ENCODE measurements at regions not wholly inside any gene's neighbourhood (a gene's known extent, or its start where the extent isn't known, plus 50 kb on each side); places are given as distances from the start of the nearest gene placed in this dataset.

GRCh38 chr2:15881120-15881433 lies 59.3 kb upstream of the MYCN start:
- no peak for DNase-seq
- in situ Hi-C loops (cut with MboI; ENCODE audit: low pct_unique_long_range_greater_than_20kb, low sequenced_read_pairs): no loop called here

- DNase-seq: no peak
- in situ Hi-C loops (cut with MboI; ENCODE audit: low pct_unique_long_range_greater_than_20kb, low sequenced_read_pairs): no loop called here
Measured at GRCh38 chr2:15881676-15882075, 58.7 kb upstream of the MYCN start.

- no peak for DNase-seq
- in situ Hi-C loops (cut with MboI; ENCODE audit: low pct_unique_long_range_greater_than_20kb, low sequenced_read_pairs): no loop called here
Measured at GRCh38 chr2:15882761-15883497, 57.4 kb upstream of the MYCN start.

GRCh38 chr2:15883684-15884083 lies 56.7 kb upstream of the MYCN start:
- in situ Hi-C loops (cut with MboI; ENCODE audit: low pct_unique_long_range_greater_than_20kb, low sequenced_read_pairs): no loop called here
- DNase-seq: no peak

- DNase-seq: no peak
- in situ Hi-C loops (cut with MboI; ENCODE audit: low pct_unique_long_range_greater_than_20kb, low sequenced_read_pairs): no loop called here
Measured at GRCh38 chr2:15884790-15885189, 55.6 kb upstream of the MYCN start.

- in situ Hi-C loops (cut with MboI; ENCODE audit: low pct_unique_long_range_greater_than_20kb, low sequenced_read_pairs): no loop called here
- DNase-seq: no peak
Measured at GRCh38 chr2:15886231-15886630, 54.1 kb upstream of the MYCN start.

GRCh38 chr2:15889442-15890123 lies 50.8 kb upstream of the MYCN start:
- DNase-seq: no peak
- in situ Hi-C loops (cut with MboI; ENCODE audit: low pct_unique_long_range_greater_than_20kb, low sequenced_read_pairs): no loop called here

GRCh38 chr2:15890124-15890754 lies 50.1 kb upstream of the MYCN start:
- DNase-seq: no peak
- in situ Hi-C loops (cut with MboI; ENCODE audit: low pct_unique_long_range_greater_than_20kb, low sequenced_read_pairs): no loop called here

Data from KBM-7 (cell line).